ENCODE measurements at regions not wholly inside any gene's neighbourhood (a gene's known extent, or its start where the extent isn't known, plus 50 kb on each side); places are given as distances from the start of the nearest gene placed in this dataset.

DNA sequence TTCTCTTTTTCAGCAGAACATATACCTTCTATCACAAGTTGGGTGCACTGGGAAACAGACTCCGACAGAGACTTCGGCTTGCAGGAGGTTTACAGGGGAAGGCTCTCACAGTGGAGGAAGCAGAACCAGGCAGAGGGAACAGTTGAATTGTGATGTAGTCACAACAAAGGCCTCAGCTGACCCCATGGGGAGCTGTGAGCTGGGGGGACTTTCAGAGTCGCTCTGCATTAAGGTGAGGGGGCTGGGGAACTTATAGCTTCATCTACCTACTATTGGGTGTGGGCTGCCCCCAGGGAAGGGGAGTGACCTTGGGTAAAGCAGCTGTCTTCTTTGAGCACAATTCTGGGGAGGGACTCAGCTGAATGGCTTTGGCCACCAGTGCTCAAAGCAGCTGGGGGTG is 94.9 kb upstream of the POU3F1 start:
- Histone ChIP-seq H3K27me3 (ENCODE audit: insufficient read depth, poor library complexity, severe bottlenecking) (peaks cover 28% of the 10 kb centered on the region), H3K27ac (replicated peaks) (no peak overlapping the region), H3K4me3 (replicated peaks; ENCODE audit: insufficient read depth, low read length) (no peak overlapping the region)
- TF ChIP-seq, protein P1, sequence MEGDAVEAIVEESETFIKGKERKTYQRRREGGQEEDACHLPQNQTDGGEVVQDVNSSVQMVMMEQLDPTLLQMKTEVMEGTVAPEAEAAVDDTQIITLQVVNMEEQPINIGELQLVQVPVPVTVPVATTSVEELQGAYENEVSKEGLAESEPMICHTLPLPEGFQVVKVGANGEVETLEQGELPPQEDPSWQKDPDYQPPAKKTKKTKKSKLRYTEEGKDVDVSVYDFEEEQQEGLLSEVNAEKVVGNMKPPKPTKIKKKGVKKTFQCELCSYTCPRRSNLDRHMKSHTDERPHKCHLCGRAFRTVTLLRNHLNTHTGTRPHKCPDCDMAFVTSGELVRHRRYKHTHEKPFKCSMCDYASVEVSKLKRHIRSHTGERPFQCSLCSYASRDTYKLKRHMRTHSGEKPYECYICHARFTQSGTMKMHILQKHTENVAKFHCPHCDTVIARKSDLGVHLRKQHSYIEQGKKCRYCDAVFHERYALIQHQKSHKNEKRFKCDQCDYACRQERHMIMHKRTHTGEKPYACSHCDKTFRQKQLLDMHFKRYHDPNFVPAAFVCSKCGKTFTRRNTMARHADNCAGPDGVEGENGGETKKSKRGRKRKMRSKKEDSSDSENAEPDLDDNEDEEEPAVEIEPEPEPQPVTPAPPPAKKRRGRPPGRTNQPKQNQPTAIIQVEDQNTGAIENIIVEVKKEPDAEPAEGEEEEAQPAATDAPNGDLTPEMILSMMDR (IDR thresholded peaks at IDR 0.05; ENCODE audit: insufficient read depth, low read length), result no peak
- TF ChIP-seq SPI1 (IDR thresholded peaks at IDR 0.05; ENCODE audit: borderline replicate concordance, low read depth) (no peak), GABPA (IDR thresholded peaks at IDR 0.05; ENCODE audit: low read depth) (no peak), POLR2AphosphoS5 (IDR thresholded peaks at IDR 0.05; ENCODE audit: low read depth) (no peak)
- no peak for DNase-seq (ENCODE audit: low read depth in 1 of 2, low spot score in 1 of 2)

DNA sequence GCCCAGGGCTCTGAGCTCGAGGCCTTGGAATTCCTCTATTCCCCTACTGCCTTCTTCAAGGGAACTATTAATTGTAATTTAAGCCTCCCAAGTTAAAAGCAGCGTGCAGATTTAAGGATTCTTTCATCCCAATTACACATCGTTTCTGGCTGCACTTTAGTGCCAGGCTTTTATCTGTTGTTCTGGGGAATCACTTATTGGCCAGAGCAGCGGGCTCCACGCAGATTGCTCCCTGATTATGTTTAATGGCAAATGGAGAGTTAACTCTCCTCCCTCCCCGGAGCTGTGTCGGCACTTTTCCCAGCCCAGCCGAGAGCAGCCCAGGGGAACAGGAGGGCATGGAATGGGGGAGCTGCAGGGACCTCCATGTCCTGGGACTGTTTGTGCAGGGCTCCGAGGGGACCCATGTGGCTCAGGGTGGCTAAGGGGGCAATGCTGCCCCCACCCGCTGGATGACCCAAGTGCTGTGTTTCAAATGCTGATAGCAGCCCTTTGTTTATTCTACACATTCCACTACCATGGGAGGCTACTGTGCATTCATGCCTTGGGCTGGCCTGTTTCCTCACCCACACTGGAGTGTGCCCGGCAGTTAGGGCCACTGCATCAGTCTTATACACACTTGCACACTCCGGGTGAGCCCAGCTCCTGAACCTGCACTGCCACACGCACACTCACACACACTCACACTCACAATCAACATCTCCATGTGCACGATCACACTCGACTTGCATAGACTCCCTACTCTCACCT is 93.3 kb upstream of the POU3F1 start:
- Histone ChIP-seq H3K27me3 (ENCODE audit: insufficient read depth, poor library complexity, severe bottlenecking) (peaks cover 38% of the 10 kb centered on the region), H3K4me3 (replicated peaks; ENCODE audit: insufficient read depth, low read length) (no peak overlapping the region), H3K27ac (replicated peaks) (no peak overlapping the region)
- DNase-seq (ENCODE audit: low read depth in 1 of 2, low spot score in 1 of 2), result no peak
- TF ChIP-seq GABPA (IDR thresholded peaks at IDR 0.05; ENCODE audit: low read depth), result no peak
- TF ChIP-seq SPI1 (IDR thresholded peaks at IDR 0.05; ENCODE audit: borderline replicate concordance, low read depth), result no peak
- TF ChIP-seq, protein P1 (IDR thresholded peaks at IDR 0.05; ENCODE audit: insufficient read depth, low read length), result no peak
- TF ChIP-seq POLR2AphosphoS5 (IDR thresholded peaks at IDR 0.05; ENCODE audit: low read depth), result no peak
- TF ChIP-seq, protein P2, sequence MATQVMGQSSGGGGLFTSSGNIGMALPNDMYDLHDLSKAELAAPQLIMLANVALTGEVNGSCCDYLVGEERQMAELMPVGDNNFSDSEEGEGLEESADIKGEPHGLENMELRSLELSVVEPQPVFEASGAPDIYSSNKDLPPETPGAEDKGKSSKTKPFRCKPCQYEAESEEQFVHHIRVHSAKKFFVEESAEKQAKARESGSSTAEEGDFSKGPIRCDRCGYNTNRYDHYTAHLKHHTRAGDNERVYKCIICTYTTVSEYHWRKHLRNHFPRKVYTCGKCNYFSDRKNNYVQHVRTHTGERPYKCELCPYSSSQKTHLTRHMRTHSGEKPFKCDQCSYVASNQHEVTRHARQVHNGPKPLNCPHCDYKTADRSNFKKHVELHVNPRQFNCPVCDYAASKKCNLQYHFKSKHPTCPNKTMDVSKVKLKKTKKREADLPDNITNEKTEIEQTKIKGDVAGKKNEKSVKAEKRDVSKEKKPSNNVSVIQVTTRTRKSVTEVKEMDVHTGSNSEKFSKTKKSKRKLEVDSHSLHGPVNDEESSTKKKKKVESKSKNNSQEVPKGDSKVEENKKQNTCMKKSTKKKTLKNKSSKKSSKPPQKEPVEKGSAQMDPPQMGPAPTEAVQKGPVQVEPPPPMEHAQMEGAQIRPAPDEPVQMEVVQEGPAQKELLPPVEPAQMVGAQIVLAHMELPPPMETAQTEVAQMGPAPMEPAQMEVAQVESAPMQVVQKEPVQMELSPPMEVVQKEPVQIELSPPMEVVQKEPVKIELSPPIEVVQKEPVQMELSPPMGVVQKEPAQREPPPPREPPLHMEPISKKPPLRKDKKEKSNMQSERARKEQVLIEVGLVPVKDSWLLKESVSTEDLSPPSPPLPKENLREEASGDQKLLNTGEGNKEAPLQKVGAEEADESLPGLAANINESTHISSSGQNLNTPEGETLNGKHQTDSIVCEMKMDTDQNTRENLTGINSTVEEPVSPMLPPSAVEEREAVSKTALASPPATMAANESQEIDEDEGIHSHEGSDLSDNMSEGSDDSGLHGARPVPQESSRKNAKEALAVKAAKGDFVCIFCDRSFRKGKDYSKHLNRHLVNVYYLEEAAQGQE (IDR thresholded peaks at IDR 0.05; ENCODE audit: insufficient replicate concordance, low read depth), result no peak

DNA sequence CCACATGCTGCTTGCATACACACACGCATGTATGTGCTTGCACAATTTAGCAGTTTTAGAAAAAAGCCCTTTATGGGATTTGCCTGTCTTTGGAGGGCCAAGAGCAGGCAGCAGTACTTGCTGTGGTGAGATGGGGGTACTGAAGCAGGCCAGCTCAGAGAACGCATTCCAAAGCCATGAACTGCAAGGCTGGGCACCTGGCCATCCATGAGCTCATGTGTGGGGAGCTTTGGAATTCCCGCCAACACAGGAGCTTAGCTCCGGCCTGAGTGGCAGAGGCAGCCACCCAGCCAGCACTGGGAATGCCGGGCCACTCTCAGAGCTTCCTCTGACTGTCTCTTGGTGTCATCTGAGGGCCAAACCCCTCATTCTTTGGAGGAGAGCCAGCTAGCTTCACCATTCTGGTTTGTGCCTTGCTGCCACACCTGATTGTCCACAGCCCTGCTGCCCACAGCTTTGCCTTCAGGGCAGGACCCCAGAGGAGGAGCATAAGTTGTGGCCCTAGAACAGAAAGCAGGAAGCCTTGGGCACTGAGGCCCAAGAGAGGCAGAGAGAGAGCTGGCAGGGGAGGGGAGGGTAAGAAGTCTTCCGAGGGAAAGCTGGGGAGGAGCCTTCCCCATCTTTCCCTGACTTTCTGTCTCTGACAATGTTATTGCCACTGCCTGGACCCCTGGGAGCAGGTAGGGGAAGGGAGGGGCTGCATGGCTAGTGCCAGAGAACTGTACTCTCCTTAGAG is 92.1 kb upstream of the POU3F1 start:
- Histone ChIP-seq H3K4me3 (replicated peaks; ENCODE audit: insufficient read depth, low read length) (no peak overlapping the region), H3K27ac (replicated peaks) (no peak overlapping the region), H3K27me3 (ENCODE audit: insufficient read depth, poor library complexity, severe bottlenecking) (peaks cover 47% of the 10 kb centered on the region)
- TF ChIP-seq SPI1 (IDR thresholded peaks at IDR 0.05; ENCODE audit: borderline replicate concordance, low read depth), result no peak
- TF ChIP-seq, protein P2 (IDR thresholded peaks at IDR 0.05; ENCODE audit: insufficient replicate concordance, low read depth), result no peak
- TF ChIP-seq, protein P1 (IDR thresholded peaks at IDR 0.05; ENCODE audit: insufficient read depth, low read length), result no peak
- TF ChIP-seq POLR2AphosphoS5 (IDR thresholded peaks at IDR 0.05; ENCODE audit: low read depth), result no peak
- TF ChIP-seq GABPA (IDR thresholded peaks at IDR 0.05; ENCODE audit: low read depth), result no peak
- no peak for DNase-seq (ENCODE audit: low read depth in 1 of 2, low spot score in 1 of 2)

All from HL-60 (cell line).